ENCODE measurements at regions not wholly inside any gene's neighbourhood (a gene's known extent, or its start where the extent isn't known, plus 50 kb on each side); places are given as distances from the start of the nearest gene placed in this dataset.
"Not testable (repeated sequence)": the region's sequence is repeated elsewhere in the genome, so short reads cannot be mapped to it uniquely, and the experiment has no call there.

DNA sequence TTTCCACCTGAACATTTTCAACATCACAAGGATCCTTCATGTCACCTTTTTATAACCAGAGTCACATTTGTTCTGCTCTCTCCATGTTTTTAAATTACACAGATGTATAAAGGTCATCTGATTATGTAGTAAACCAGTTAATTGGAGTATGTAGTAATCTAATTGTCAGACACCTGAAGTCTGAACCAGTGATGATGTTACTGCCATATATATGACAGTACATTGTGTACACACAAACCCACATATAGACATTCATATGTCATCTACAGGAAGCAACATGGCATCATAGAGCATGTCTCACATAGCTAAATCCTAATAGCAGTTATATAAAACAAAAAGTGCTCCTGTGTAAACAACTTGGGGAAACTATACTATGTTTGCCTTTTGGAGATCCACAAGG is 95.9 kb upstream of the PRR23C start:
- no peaks in the 10 kb centered on the region for H3K36me3 ChIP-seq (ENCODE audit: insufficient read depth, low read length)
- H3K27ac ChIP-seq (ENCODE audit: low read length): no peak overlapping the region
- H3K27me3 ChIP-seq (ENCODE audit: insufficient read depth, low read length, poor library complexity): no peaks in the 10 kb centered on the region
- TF ChIP-seq, protein P1, sequence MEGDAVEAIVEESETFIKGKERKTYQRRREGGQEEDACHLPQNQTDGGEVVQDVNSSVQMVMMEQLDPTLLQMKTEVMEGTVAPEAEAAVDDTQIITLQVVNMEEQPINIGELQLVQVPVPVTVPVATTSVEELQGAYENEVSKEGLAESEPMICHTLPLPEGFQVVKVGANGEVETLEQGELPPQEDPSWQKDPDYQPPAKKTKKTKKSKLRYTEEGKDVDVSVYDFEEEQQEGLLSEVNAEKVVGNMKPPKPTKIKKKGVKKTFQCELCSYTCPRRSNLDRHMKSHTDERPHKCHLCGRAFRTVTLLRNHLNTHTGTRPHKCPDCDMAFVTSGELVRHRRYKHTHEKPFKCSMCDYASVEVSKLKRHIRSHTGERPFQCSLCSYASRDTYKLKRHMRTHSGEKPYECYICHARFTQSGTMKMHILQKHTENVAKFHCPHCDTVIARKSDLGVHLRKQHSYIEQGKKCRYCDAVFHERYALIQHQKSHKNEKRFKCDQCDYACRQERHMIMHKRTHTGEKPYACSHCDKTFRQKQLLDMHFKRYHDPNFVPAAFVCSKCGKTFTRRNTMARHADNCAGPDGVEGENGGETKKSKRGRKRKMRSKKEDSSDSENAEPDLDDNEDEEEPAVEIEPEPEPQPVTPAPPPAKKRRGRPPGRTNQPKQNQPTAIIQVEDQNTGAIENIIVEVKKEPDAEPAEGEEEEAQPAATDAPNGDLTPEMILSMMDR (IDR thresholded peaks at IDR 0.05; ENCODE audit: borderline replicate concordance, extremely low read depth, low read length, poor library complexity, severe bottlenecking): no peak
- no peak for TF ChIP-seq EZH2 (IDR thresholded peaks at IDR 0.05; ENCODE audit: borderline replicate concordance, low read depth, low read length, severe bottlenecking)
- no peaks in the 10 kb centered on the region for H4K20me1 ChIP-seq (ENCODE audit: insufficient read depth, low read length)
- ATAC-seq (ENCODE audit: insufficient read depth, low read depth) (no peak), DNase-seq (no peak)
- no peak overlapping the region for H3K4me2 ChIP-seq (ENCODE audit: insufficient read depth, low read length)
- no peak overlapping the region for H3K4me3 ChIP-seq (ENCODE audit: low read depth in 1 of 2, low read length in 2 of 2)
- no peak overlapping the region for H2AFZ ChIP-seq (ENCODE audit: low read depth, low read length)
- no peaks in the 10 kb centered on the region for H3K9me3 ChIP-seq (ENCODE audit: insufficient read depth, low read length, severe bottlenecking)
- no peak overlapping the region for H3K9ac ChIP-seq (ENCODE audit: low read depth, low read length)
- no peaks in the 10 kb centered on the region for H3K79me2 ChIP-seq (ENCODE audit: insufficient read depth, low read length)
- no peaks in the 10 kb centered on the region for H3K4me1 ChIP-seq (ENCODE audit: insufficient read depth, low read length)

DNA sequence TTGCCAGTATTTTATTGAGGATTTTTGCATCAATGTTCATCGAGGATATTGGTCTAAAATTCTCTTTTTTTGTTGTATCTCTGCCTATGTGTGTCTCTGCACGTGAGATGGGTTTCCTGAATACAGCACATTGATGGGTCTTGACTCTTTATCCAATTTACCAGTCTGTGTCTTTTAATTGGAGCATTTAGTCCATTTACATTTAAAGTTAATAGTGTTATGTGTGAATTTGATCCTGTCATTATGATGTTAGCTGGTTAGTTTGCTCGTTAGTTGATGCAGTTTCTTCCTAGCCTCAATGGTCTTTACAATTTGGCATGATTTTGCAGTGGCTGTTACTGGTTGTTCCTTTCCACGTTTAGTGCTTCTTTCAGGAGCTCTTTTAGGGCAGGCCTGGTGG is 101.3 kb upstream of the PRR23C start:
- not testable (repeated sequence) for H3K79me2 ChIP-seq (ENCODE audit: insufficient read depth, low read length); ATAC-seq (ENCODE audit: insufficient read depth, low read depth); DNase-seq; H3K4me1 ChIP-seq (ENCODE audit: insufficient read depth, low read length); H3K27ac ChIP-seq (ENCODE audit: low read length); H3K36me3 ChIP-seq (ENCODE audit: insufficient read depth, low read length); H3K9me3 ChIP-seq (ENCODE audit: insufficient read depth, low read length, severe bottlenecking); H4K20me1 ChIP-seq (ENCODE audit: insufficient read depth, low read length); H3K27me3 ChIP-seq (ENCODE audit: insufficient read depth, low read length, poor library complexity); H3K4me2 ChIP-seq (ENCODE audit: insufficient read depth, low read length); H3K4me3 ChIP-seq (ENCODE audit: low read depth in 1 of 2, low read length in 2 of 2); H3K9ac ChIP-seq (ENCODE audit: low read depth, low read length); H2AFZ ChIP-seq (ENCODE audit: low read depth, low read length)

DNA sequence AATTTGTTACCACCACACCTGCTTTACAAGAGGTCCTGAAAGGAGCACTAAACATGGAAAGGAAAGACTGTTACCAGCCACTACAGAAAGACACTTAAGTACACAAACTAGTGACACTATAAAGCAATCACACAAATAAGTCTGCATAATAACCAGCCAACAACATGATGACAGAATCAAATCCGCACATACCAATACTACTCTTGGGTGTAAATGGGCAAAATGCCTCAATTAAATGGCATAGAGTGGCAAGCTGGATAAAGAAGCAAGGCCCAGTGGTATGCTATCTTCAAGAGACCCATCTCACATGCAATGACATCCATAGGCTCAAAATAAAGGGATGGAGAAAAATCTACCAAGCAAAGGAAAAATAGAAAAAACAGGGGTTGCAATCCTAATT is 106.8 kb upstream of the PRR23C start:
- Histone ChIP-seq H4K20me1 (ENCODE audit: insufficient read depth, low read length) (no peaks in the 10 kb centered on the region), H3K4me1 (ENCODE audit: insufficient read depth, low read length) (no peaks in the 10 kb centered on the region), H3K79me2 (ENCODE audit: insufficient read depth, low read length) (no peaks in the 10 kb centered on the region), H3K4me3 (ENCODE audit: low read depth in 1 of 2, low read length in 2 of 2) (no peak overlapping the region), H3K27ac (ENCODE audit: low read length) (no peak overlapping the region), H3K27me3 (ENCODE audit: insufficient read depth, low read length, poor library complexity) (no peaks in the 10 kb centered on the region), H3K9me3 (ENCODE audit: insufficient read depth, low read length, severe bottlenecking) (no peaks in the 10 kb centered on the region), H3K36me3 (ENCODE audit: insufficient read depth, low read length) (no peaks in the 10 kb centered on the region), H3K4me2 (ENCODE audit: insufficient read depth, low read length) (no peak overlapping the region), H2AFZ (ENCODE audit: low read depth, low read length) (no peak overlapping the region), H3K9ac (ENCODE audit: low read depth, low read length) (no peak overlapping the region)
- no peak for TF ChIP-seq EZH2 (IDR thresholded peaks at IDR 0.05; ENCODE audit: borderline replicate concordance, low read depth, low read length, severe bottlenecking)
- TF ChIP-seq, protein P1 (IDR thresholded peaks at IDR 0.05; ENCODE audit: borderline replicate concordance, extremely low read depth, low read length, poor library complexity, severe bottlenecking): no peak
- no peak for DNase-seq
- ATAC-seq (ENCODE audit: insufficient read depth, low read depth): no peak

DNA sequence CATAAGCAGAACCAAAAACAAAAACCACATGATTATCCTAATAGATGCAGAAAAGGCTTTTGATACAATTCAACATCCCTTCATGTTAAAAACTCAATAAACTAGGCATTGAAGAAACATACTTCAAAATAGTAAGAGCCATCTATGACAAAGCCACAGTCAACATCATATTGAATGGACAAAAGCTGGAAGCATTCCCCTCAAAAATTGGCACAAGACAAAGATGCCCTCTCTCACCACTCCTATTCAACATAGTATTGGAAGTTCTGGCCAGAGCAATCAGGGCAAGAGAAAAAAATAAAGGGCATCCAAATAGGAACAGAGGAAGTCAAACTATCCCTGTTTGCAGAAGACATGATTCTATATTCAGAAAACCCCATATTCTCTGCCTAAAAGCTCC is 108.7 kb upstream of the PRR23C start:
- not testable (repeated sequence) for ATAC-seq (ENCODE audit: insufficient read depth, low read depth); H3K4me2 ChIP-seq (ENCODE audit: insufficient read depth, low read length); H3K9ac ChIP-seq (ENCODE audit: low read depth, low read length); DNase-seq; H3K79me2 ChIP-seq (ENCODE audit: insufficient read depth, low read length); H3K27ac ChIP-seq (ENCODE audit: low read length); H3K27me3 ChIP-seq (ENCODE audit: insufficient read depth, low read length, poor library complexity); H3K9me3 ChIP-seq (ENCODE audit: insufficient read depth, low read length, severe bottlenecking); H3K4me3 ChIP-seq (ENCODE audit: low read depth in 1 of 2, low read length in 2 of 2); H3K4me1 ChIP-seq (ENCODE audit: insufficient read depth, low read length); H2AFZ ChIP-seq (ENCODE audit: low read depth, low read length); H4K20me1 ChIP-seq (ENCODE audit: insufficient read depth, low read length); H3K36me3 ChIP-seq (ENCODE audit: insufficient read depth, low read length)

Measured in DND-41 (cell line).